Mesothelial cell of epicardium (in vitro differentiated cells): ENCODE measurements at regions not wholly inside any gene's neighbourhood (a gene's known extent, or its start where the extent isn't known, plus 50 kb on each side); places are given as distances from the start of the nearest gene placed in this dataset.

Experiments
- DNase-seq, 2 experiments: peaks; one replicate each; pipeline ENCODE4 v3.0.0; 2021; ENCODE audit warnings: low spot score in 2 of 2; ENCODE audit not compliant: unreplicated experiment in 2 of 2
- H3K27ac Mint-ChIP-seq: 2 replicates; pipeline ENCODE4 v1.8.0; 2021; ENCODE audit warnings: mixed read lengths
- H3K27me3 Mint-ChIP-seq: 2 replicates; pipeline ENCODE4 v1.8.0; 2021; ENCODE audit warnings: low read depth, mixed read lengths
- H3K36me3 Mint-ChIP-seq: 2 replicates; pipeline ENCODE4 v1.8.0; 2021; ENCODE audit warnings: mixed read lengths
- H3K4me1 Mint-ChIP-seq: 2 replicates; pipeline ENCODE4 v1.8.0; 2021; ENCODE audit warnings: mixed read lengths
- H3K4me3 Mint-ChIP-seq: 2 replicates; pipeline ENCODE4 v1.8.0; 2021; ENCODE audit warnings: mild to moderate bottlenecking, moderate library complexity, mixed read lengths
- H3K9me3 Mint-ChIP-seq: 2 replicates; pipeline ENCODE4 v1.8.0; 2021; ENCODE audit warnings: mixed read lengths
- CTCF ChIP-seq: fragments of 200-600 bp; sonication (generic); IDR thresholded peaks from one replicate; pipeline ENCODE4 v1.5.0; 2021; ENCODE audit warnings: antibody characterized with exemption; ENCODE audit not compliant: unreplicated experiment

GRCh38 chr6:166050559-166050958 is 117.1 kb downstream of the TBXT start:
- Mint-ChIP-seq H3K27me3 (no peaks in the 10 kb centered on the region), H3K4me1 (peaks cover 4% of the 10 kb centered on the region), H3K36me3 (peaks cover 2% of the 10 kb centered on the region), H3K27ac (no peak overlapping the region), H3K4me3 (no peak overlapping the region), H3K9me3 (peaks cover 65% of the 10 kb centered on the region)
- no peak for TF ChIP-seq CTCF
- DNase-seq = no peak

GRCh38 chr6:166046982-166047381 is 120.7 kb downstream of the TBXT start:
- H3K27ac Mint-ChIP-seq = no peak overlapping the region
- H3K4me3 Mint-ChIP-seq = no peak overlapping the region
- peaks cover 7% of the 10 kb centered on the region for H3K27me3 Mint-ChIP-seq
- peaks cover 37% of the 10 kb centered on the region for H3K9me3 Mint-ChIP-seq
- no peaks in the 10 kb centered on the region for H3K36me3 Mint-ChIP-seq
- no peak for DNase-seq
- H3K4me1 Mint-ChIP-seq = peaks cover 8% of the 10 kb centered on the region
- TF ChIP-seq CTCF = no peak

GRCh38 chr6:166046226-166046625 is 121.4 kb downstream of the TBXT start:
- Mint-ChIP-seq H3K4me3 (no peak overlapping the region), H3K27ac (no peak overlapping the region), H3K4me1 (peaks cover 8% of the 10 kb centered on the region), H3K36me3 (no peaks in the 10 kb centered on the region), H3K9me3 (peaks cover 31% of the 10 kb centered on the region), H3K27me3 (peaks cover 9% of the 10 kb centered on the region)
- no peak for DNase-seq
- no peak for TF ChIP-seq CTCF

GRCh38 chr6:166045860-166046200 is 121.8 kb downstream of the TBXT start:
- Mint-ChIP-seq H3K27me3 (peaks cover 12% of the 10 kb centered on the region), H3K4me3 (no peak overlapping the region), H3K4me1 (peaks cover 8% of the 10 kb centered on the region), H3K9me3 (peaks cover 31% of the 10 kb centered on the region), H3K27ac (no peak overlapping the region), H3K36me3 (no peaks in the 10 kb centered on the region)
- no peak for DNase-seq
- TF ChIP-seq CTCF = no peak

- Mint-ChIP-seq H3K36me3 (no peaks in the 10 kb centered on the region), H3K4me3 (no peak overlapping the region), H3K4me1 (peaks cover 8% of the 10 kb centered on the region), H3K9me3 (peaks cover 27% of the 10 kb centered on the region), H3K27me3 (peaks cover 14% of the 10 kb centered on the region), H3K27ac (no peak overlapping the region)
- TF ChIP-seq CTCF = no peak
- DNase-seq = no peak
These were observed 122.3 kb downstream of the TBXT start for GRCh38 chr6:166045173-166045859.

GRCh38 chr6:166041277-166041676 is 126.4 kb downstream of the TBXT start:
- H3K4me1 Mint-ChIP-seq = peaks cover 8% of the 10 kb centered on the region
- no peak overlapping the region for H3K27ac Mint-ChIP-seq
- no peaks in the 10 kb centered on the region for H3K36me3 Mint-ChIP-seq
- TF ChIP-seq CTCF = no peak
- H3K9me3 Mint-ChIP-seq = peaks cover 33% of the 10 kb centered on the region
- no peak for DNase-seq
- no peak overlapping the region for H3K4me3 Mint-ChIP-seq
- H3K27me3 Mint-ChIP-seq = peaks cover 14% of the 10 kb centered on the region
